Endothelial cell of umbilical vein (primary cell): ENCODE measurements at regions not wholly inside any gene's neighbourhood (a gene's known extent, or its start where the extent isn't known, plus 50 kb on each side); places are given as distances from the start of the nearest gene placed in this dataset.

Experiments
- BruUV-seq: library from RNA; stranded (reverse); fragments of 400-500 nt; replicated peaks from 2 replicates; lab custom pipeline; 2021; lab: Mats Ljungman, UMichigan
- CTCF ChIA-PET: fragments of 300-600, 350-600 bp; sonication (Branson Sonifier 250); formaldehyde crosslinking; loops from one replicate; lab custom pipeline; 2021; ENCODE audit warnings: antibody characterized with exemption, inconsistent platforms; lab: Charles Lee
- POLR2A ChIA-PET: fragments of 300-600, 350-600 bp; sonication (Branson Sonifier 250); formaldehyde crosslinking; loops from one replicate; lab custom pipeline; 2021; ENCODE audit warnings: antibody characterized with exemption, inconsistent platforms; lab: Charles Lee
- DNase-seq: peaks from one replicate; pipeline ENCODE4 v3.0.0-alpha.2; 2011; ENCODE audit warnings: low read depth, low spot score
- FAIRE-seq: peaks from 2 replicates; lab custom pipeline; 2011; peaks lifted over from hg19 to GRCh38; lab: Jason Lieb, UNC
- H2AFZ ChIP-seq: 2 replicates; pipeline ENCODE4 v1.6.0; 2012; ENCODE audit warnings: low read depth, low read length, control low read depth, inconsistent platforms
- H3K27ac ChIP-seq: 2 replicates; pipeline ENCODE4 v1.5.1; 2011; ENCODE audit warnings: low read depth, mild to moderate bottlenecking, control low read depth, low read length, moderate library complexity; ENCODE audit not compliant: insufficient read depth
- H3K27me3 ChIP-seq, 2 experiments: 2 replicates each; pipeline versions ENCODE4 v1.6.0 to v1.6.1; 2011; ENCODE audit warnings: low read length in 2 of 2, mixed read lengths in 1 of 2; ENCODE audit not compliant: control insufficient read depth in 2 of 2, insufficient read depth in 2 of 2
- H3K36me3 ChIP-seq, 2 experiments: 2 replicates in 1 of 2; 3 replicates in 1 of 2; pipeline ENCODE4 v1.5.1; 2011; ENCODE audit warnings: low read length in 2 of 2, mild to moderate bottlenecking in 1 of 2, moderate library complexity in 1 of 2; ENCODE audit not compliant: control insufficient read depth in 2 of 2, insufficient read depth in 2 of 2; ENCODE audit errors: extremely low read depth in 1 of 2
- H3K4me1 ChIP-seq: 3 replicates; pipeline ENCODE4 v1.5.1; 2011; ENCODE audit warnings: mild to moderate bottlenecking, low read length; ENCODE audit not compliant: control insufficient read depth, insufficient read depth; ENCODE audit errors: extremely low read depth
- H3K4me2 ChIP-seq: 2 replicates; pipeline ENCODE4 v1.6.1; 2011; ENCODE audit warnings: low read length, control low read depth, mixed read lengths; ENCODE audit not compliant: insufficient read depth
- H3K4me3 ChIP-seq, 3 experiments: fragments of 200-600 bp in 1 of 3; sonication (generic), shearing (Covaris generic) in 1 of 3; replicated peaks in 1 of 3; 2 replicates each; pipeline ENCODE4 v1.5.1; 2011 to 2016; ENCODE audit warnings: control low read depth in 3 of 3, low read length in 3 of 3, mild to moderate bottlenecking in 2 of 3, inconsistent platforms in 1 of 3, low read depth in 1 of 3, moderate library complexity in 1 of 3; ENCODE audit not compliant: insufficient read depth in 1 of 3
- H3K79me2 ChIP-seq: 2 replicates; pipeline ENCODE4 v1.6.0; 2012; ENCODE audit warnings: low read length, inconsistent platforms; ENCODE audit not compliant: control insufficient read depth, insufficient read depth
- H3K9ac ChIP-seq: replicated peaks from 2 replicates; pipeline ENCODE3; 2011; ENCODE audit warnings: low read length, control low read depth; ENCODE audit not compliant: insufficient read depth; ENCODE audit errors: extremely low read depth
- H3K9me1 ChIP-seq: replicated peaks from 3 replicates; pipeline ENCODE4 v1.6.0; 2011; ENCODE audit warnings: mild to moderate bottlenecking, low read length; ENCODE audit not compliant: control insufficient read depth, insufficient read depth; ENCODE audit errors: extremely low read depth
- H3K9me3 ChIP-seq: replicated peaks from 2 replicates; pipeline ENCODE4 v1.5.1; 2012; ENCODE audit warnings: low read length, inconsistent platforms; ENCODE audit not compliant: control insufficient read depth, insufficient read depth
- H4K20me1 ChIP-seq: replicated peaks from 2 replicates; pipeline ENCODE3; 2011; ENCODE audit warnings: mild to moderate bottlenecking, low read length; ENCODE audit not compliant: control insufficient read depth, insufficient read depth; ENCODE audit errors: extremely low read depth
- EZH2 ChIP-seq: IDR thresholded peaks from 2 replicates; pipeline ENCODE4 v1.6.1; 2012; ENCODE audit warnings: borderline replicate concordance, low read depth, mild to moderate bottlenecking, moderate library complexity, low read length, inconsistent platforms; ENCODE audit not compliant: severe bottlenecking
- FOS ChIP-seq: IDR thresholded peaks from 2 replicates; pipeline ENCODE4 v1.6.1; 2011; ENCODE audit warnings: mild to moderate bottlenecking, low read length, moderate library complexity, borderline replicate concordance; ENCODE audit not compliant: insufficient read depth
- GATA2 ChIP-seq: IDR thresholded peaks from 2 replicates; pipeline ENCODE4 v1.7.0; 2011; ENCODE audit warnings: low read depth, mild to moderate bottlenecking, moderate library complexity, mixed read lengths, low read length; ENCODE audit not compliant: insufficient read length, insufficient read depth
- JUN ChIP-seq: IDR thresholded peaks from 2 replicates; pipeline ENCODE4 v1.6.1; 2011; ENCODE audit warnings: borderline replicate concordance, low read depth; ENCODE audit not compliant: insufficient read length, insufficient read depth
- MYC ChIP-seq: IDR thresholded peaks from one replicate; pipeline ENCODE4 v1.6.1; 2011; ENCODE audit warnings: mild to moderate bottlenecking, low read depth, low read length
- POLR2A ChIP-seq: IDR thresholded peaks from 2 replicates; pipeline ENCODE4 v1.6.1; 2012; ENCODE audit warnings: low read depth, mild to moderate bottlenecking, control low read depth, low read length
- POLR2AphosphoS5 ChIP-seq: IDR thresholded peaks from 2 replicates; pipeline ENCODE4 v1.6.1; 2012; ENCODE audit warnings: low read depth, mild to moderate bottlenecking, control low read depth, low read length, moderate library complexity; ENCODE audit not compliant: insufficient read depth
- dilution Hi-C: fragments of 300-500 bp; cut with MboI; formaldehyde crosslinking; loops from one replicate; pipeline ENCODE4 v1.15.0; 2019; ENCODE audit warnings: low sequenced_read_pairs; ENCODE audit not compliant: extremely low pct_ligation_motif_present
- intact Hi-C: fragments of 100-400 bp; cut with micrococcal nuclease; formaldehyde crosslinking; loops from one replicate; pipeline ENCODE4 v1.10.0; 2022
- TF ChIP-seq, protein P1 (sequence below), 2 donors: IDR thresholded peaks; 1 replicate in 1 of 2; 2 replicates in 1 of 2; pipeline ENCODE4 v1.5.1; 2011; ENCODE audit warnings: low read length in 2 of 2, mild to moderate bottlenecking in 2 of 2, moderate library complexity in 2 of 2, control low read depth in 1 of 2, inconsistent platforms in 1 of 2, low read depth in 1 of 2; ENCODE audit not compliant: insufficient read depth in 1 of 2; ENCODE audit errors: extremely low read depth in 1 of 2
- TF ChIP-seq, protein P2 (sequence below): IDR thresholded peaks from 2 replicates; pipeline ENCODE4 v1.6.1; 2011; ENCODE audit not compliant: insufficient read depth, insufficient read length

DNA sequence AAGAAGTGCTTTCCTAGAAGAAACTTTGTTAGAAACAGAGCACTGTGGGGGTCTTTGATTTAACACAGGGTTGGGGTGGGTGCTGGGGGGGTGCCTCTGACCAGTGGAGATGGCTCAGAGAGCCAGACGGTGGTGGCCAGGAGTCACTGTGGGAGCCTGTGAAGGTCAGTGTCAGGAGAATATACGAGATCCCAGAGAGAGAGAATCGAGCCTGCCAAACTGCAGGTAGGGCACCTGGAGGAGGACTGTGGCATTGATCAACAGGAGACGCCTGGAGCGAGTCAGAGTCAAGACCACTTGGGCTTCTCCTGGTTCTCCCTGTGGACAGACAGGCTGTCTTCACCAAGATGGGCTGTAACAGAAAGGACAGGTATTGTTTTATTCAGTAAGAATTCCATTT, 136.5 kb upstream of the TWIST2 start:
- POLR2A ChIA-PET, result no interaction called here

More for the DNA sequence above, 136.5 kb upstream of the TWIST2 start:
- no TSS peak for BruUV-seq
- Histone ChIP-seq H2AFZ (no peak overlapping the region), H3K36me3 (no peaks in the 10 kb centered on the region), H3K27ac (no peak overlapping the region), H3K4me2 (no peak overlapping the region), H3K9ac (no peak overlapping the region), H3K4me1 (no peaks in the 10 kb centered on the region), H3K79me2 (no peaks in the 10 kb centered on the region), H3K9me3 (no peaks in the 10 kb centered on the region), H3K4me3 (no peak overlapping the region), H4K20me1 (no peaks in the 10 kb centered on the region), H3K27me3 (no peaks in the 10 kb centered on the region), H3K9me1 (no peaks in the 10 kb centered on the region)
- TF ChIP-seq MYC (no peak), FOS (no peak), EZH2 (no peak), JUN (no peak), GATA2 (no peak), POLR2AphosphoS5 (no peak), POLR2A (no peak)
- TF ChIP-seq, protein P1, sequence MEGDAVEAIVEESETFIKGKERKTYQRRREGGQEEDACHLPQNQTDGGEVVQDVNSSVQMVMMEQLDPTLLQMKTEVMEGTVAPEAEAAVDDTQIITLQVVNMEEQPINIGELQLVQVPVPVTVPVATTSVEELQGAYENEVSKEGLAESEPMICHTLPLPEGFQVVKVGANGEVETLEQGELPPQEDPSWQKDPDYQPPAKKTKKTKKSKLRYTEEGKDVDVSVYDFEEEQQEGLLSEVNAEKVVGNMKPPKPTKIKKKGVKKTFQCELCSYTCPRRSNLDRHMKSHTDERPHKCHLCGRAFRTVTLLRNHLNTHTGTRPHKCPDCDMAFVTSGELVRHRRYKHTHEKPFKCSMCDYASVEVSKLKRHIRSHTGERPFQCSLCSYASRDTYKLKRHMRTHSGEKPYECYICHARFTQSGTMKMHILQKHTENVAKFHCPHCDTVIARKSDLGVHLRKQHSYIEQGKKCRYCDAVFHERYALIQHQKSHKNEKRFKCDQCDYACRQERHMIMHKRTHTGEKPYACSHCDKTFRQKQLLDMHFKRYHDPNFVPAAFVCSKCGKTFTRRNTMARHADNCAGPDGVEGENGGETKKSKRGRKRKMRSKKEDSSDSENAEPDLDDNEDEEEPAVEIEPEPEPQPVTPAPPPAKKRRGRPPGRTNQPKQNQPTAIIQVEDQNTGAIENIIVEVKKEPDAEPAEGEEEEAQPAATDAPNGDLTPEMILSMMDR (IDR thresholded peaks at IDR 0.05; ENCODE audit: extremely low read depth in 1 of 2, insufficient read depth in 1 of 2, low read depth in 1 of 2, low read length in 2 of 2), result no peak
- TF ChIP-seq, protein P2, sequence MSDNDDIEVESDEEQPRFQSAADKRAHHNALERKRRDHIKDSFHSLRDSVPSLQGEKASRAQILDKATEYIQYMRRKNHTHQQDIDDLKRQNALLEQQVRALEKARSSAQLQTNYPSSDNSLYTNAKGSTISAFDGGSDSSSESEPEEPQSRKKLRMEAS, result no peak
- dilution Hi-C loops (no loop called here), intact Hi-C loops (no loop called here)
- CTCF ChIA-PET, result no interaction called here
- DNase-seq (no peak), FAIRE-seq (no peak)
